Calu3 (cell line): ENCODE measurements at regions not wholly inside any gene's neighbourhood (a gene's known extent, or its start where the extent isn't known, plus 50 kb on each side); places are given as distances from the start of the nearest gene placed in this dataset.

Experiments
- BruUV-seq: library from RNA; stranded (reverse); fragments of 400-500 nt; replicated peaks from 2 replicates; lab custom pipeline; 2021; lab: Mats Ljungman, UMichigan
- CTCF ChIA-PET: fragments of 300-600 bp; sonication (Branson Sonifier 250); formaldehyde crosslinking; loops from one replicate; lab custom pipeline; 2022; ENCODE audit warnings: antibody characterized with exemption; lab: Charles Lee
- DNase-seq: peaks from one replicate; pipeline ENCODE4 v3.0.0; 2022
- H3K27ac Mint-ChIP-seq: one replicate; pipeline ENCODE4 v1.8.0; 2022; ENCODE audit warnings: mixed read lengths; ENCODE audit not compliant: unreplicated experiment
- H3K27me3 Mint-ChIP-seq: one replicate; pipeline ENCODE4 v1.8.0; 2022; ENCODE audit warnings: mixed read lengths; ENCODE audit not compliant: unreplicated experiment
- H3K36me3 Mint-ChIP-seq: one replicate; pipeline ENCODE4 v1.8.0; 2022; ENCODE audit warnings: mild to moderate bottlenecking, moderate library complexity, mixed read lengths; ENCODE audit not compliant: insufficient read depth, unreplicated experiment
- H3K4me1 Mint-ChIP-seq: one replicate; pipeline ENCODE4 v1.8.0; 2022; ENCODE audit warnings: mild to moderate bottlenecking, low read depth, mixed read lengths; ENCODE audit not compliant: unreplicated experiment
- H3K4me3 Mint-ChIP-seq: one replicate; pipeline ENCODE4 v1.8.0; 2022; ENCODE audit warnings: mild to moderate bottlenecking, low read depth, moderate library complexity, mixed read lengths; ENCODE audit not compliant: unreplicated experiment
- H3K9me3 Mint-ChIP-seq: one replicate; pipeline ENCODE4 v1.8.0; 2022; ENCODE audit warnings: low read depth, mixed read lengths; ENCODE audit not compliant: unreplicated experiment
- intact Hi-C: fragments of 100-400 bp; cut with micrococcal nuclease; formaldehyde crosslinking; loops from one replicate; pipeline ENCODE4 v1.10.0; 2022; ENCODE audit not compliant: unreplicated experiment
- TF ChIP-seq, protein P1 (sequence below): fragments of 200-600 bp; IDR thresholded peaks from one replicate; pipeline ENCODE4 v1.8.0; 2022; ENCODE audit warnings: antibody characterized with exemption; ENCODE audit not compliant: unreplicated experiment

- Mint-ChIP-seq H3K27me3 (no peaks in the 10 kb centered on the region), H3K4me1 (no peaks in the 10 kb centered on the region), H3K36me3 (no peaks in the 10 kb centered on the region), H3K4me3 (no peak overlapping the region), H3K27ac (no peak overlapping the region), H3K9me3 (peaks cover 11% of the 10 kb centered on the region)
- no TSS peak for BruUV-seq
- CTCF ChIA-PET: no interaction called here
- intact Hi-C loops: no loop called here
- no peak for DNase-seq
- TF ChIP-seq, protein P1, sequence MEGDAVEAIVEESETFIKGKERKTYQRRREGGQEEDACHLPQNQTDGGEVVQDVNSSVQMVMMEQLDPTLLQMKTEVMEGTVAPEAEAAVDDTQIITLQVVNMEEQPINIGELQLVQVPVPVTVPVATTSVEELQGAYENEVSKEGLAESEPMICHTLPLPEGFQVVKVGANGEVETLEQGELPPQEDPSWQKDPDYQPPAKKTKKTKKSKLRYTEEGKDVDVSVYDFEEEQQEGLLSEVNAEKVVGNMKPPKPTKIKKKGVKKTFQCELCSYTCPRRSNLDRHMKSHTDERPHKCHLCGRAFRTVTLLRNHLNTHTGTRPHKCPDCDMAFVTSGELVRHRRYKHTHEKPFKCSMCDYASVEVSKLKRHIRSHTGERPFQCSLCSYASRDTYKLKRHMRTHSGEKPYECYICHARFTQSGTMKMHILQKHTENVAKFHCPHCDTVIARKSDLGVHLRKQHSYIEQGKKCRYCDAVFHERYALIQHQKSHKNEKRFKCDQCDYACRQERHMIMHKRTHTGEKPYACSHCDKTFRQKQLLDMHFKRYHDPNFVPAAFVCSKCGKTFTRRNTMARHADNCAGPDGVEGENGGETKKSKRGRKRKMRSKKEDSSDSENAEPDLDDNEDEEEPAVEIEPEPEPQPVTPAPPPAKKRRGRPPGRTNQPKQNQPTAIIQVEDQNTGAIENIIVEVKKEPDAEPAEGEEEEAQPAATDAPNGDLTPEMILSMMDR: no peak
Measured at GRCh38 chr2:401019-401679, 113.3 kb upstream of the ALKAL2 start.

DNA sequence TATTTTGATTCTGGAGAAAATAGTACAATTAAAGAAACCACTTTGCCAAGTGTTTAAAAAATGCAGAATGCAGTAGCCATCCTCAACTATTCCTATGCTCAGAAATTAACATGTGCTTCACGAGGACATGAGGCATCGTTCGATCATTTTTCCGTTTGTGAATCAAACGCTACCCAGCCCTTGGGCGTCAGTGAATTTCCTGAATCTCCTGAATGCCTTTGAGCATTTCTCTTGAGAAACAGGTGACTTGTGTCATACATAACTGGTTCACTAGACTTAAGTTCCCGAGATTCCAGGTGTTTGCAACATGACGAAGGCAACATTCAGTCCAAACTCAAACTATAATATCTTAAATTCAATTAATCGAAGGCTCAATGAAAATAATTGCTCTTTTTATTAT is 110.0 kb upstream of the ALKAL2 start:
- BruUV-seq: no TSS peak
- CTCF ChIA-PET: no interaction called here
- intact Hi-C loops: no loop called here
- Mint-ChIP-seq H3K27ac (no peak overlapping the region), H3K9me3 (peaks cover 10% of the 10 kb centered on the region), H3K4me3 (no peak overlapping the region), H3K27me3 (no peaks in the 10 kb centered on the region), H3K4me1 (no peaks in the 10 kb centered on the region), H3K36me3 (no peaks in the 10 kb centered on the region)
- no peak for DNase-seq
- TF ChIP-seq, protein P1: no peak

GRCh38 chr2:397521-397920 is 109.6 kb upstream of the ALKAL2 start:
- BruUV-seq: no TSS peak
- intact Hi-C loops: no loop called here
- Mint-ChIP-seq H3K4me1 (no peaks in the 10 kb centered on the region), H3K9me3 (peaks cover 9% of the 10 kb centered on the region), H3K4me3 (no peak overlapping the region), H3K36me3 (no peaks in the 10 kb centered on the region), H3K27me3 (no peaks in the 10 kb centered on the region), H3K27ac (no peak overlapping the region)
- CTCF ChIA-PET: no interaction called here
- no peak for DNase-seq
- TF ChIP-seq, protein P1: no peak

GRCh38 chr2:396903-397302 is 109.0 kb upstream of the ALKAL2 start:
- TF ChIP-seq, protein P1: no peak
- Mint-ChIP-seq H3K36me3 (no peaks in the 10 kb centered on the region), H3K27ac (no peak overlapping the region), H3K27me3 (no peaks in the 10 kb centered on the region), H3K9me3 (peaks cover 9% of the 10 kb centered on the region), H3K4me3 (no peak overlapping the region), H3K4me1 (no peaks in the 10 kb centered on the region)
- no TSS peak for BruUV-seq
- intact Hi-C loops: no loop called here
- CTCF ChIA-PET: no interaction called here
- DNase-seq: no peak
